ENCODE measurements at regions not wholly inside any gene's neighbourhood (a gene's known extent, or its start where the extent isn't known, plus 50 kb on each side); places are given as distances from the start of the nearest gene placed in this dataset.

DNA sequence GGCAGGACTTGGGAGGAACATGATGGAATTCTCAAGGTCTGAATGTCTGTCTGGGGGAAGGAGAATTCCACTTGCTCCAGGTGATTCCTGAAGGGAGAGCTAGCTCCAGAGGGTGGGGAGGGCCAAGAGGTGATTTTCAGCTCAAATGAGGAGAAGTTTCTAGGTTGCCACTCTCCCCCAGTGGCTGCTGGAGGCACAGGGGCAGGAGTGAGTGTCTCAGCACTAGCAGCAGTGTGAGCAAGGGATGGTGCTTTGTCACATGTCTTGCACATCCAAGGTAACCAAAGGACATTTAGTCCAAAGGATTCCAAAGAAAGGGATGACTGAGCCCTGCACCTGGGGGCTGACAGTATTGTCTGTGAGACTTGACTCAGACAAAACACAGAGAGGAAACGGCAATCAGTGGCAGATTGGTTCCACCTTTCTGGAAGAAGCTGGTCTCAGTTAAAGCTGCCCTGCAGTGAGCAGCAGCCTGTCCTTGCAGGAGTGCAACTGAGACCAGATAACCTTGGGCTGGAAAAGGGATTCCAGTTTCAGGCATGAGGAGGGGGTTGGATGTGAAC lies 51.2 kb upstream of the PCBD1 start:
- TF ChIP-seq YY1 (IDR thresholded peaks at IDR 0.05; ENCODE audit: low read depth) (no peak), EGR1 (IDR thresholded peaks at IDR 0.05) (no peak), TCF12 (IDR thresholded peaks at IDR 0.05; ENCODE audit: low read depth) (no peak), MAX (IDR thresholded peaks at IDR 0.05) (no peak), CEBPB (IDR thresholded peaks at IDR 0.05) (no peak), TAF1 (IDR thresholded peaks at IDR 0.05; ENCODE audit: low read depth) (no peak), FOXM1 (IDR thresholded peaks at IDR 0.05; ENCODE audit: borderline replicate concordance, low read depth) (no peak), TEAD4 (IDR thresholded peaks at IDR 0.05) (no peak), USF1 (IDR thresholded peaks at IDR 0.05) (no peak), CREB1 (IDR thresholded peaks at IDR 0.05; ENCODE audit: low read depth) (no peak), ZBTB7A (IDR thresholded peaks at IDR 0.05; ENCODE audit: low read depth) (no peak)

- no peak for TF ChIP-seq REST (IDR thresholded peaks at IDR 0.05; ENCODE audit: low read depth)
- no peak for TF ChIP-seq FOXM1 (IDR thresholded peaks at IDR 0.05; ENCODE audit: borderline replicate concordance, low read depth)
- TF ChIP-seq CEBPB (IDR thresholded peaks at IDR 0.05) = no peak
- TF ChIP-seq NFIC (IDR thresholded peaks at IDR 0.05) = no peak
- no peak for TF ChIP-seq MAX (IDR thresholded peaks at IDR 0.05)
- no peak for TF ChIP-seq YY1 (IDR thresholded peaks at IDR 0.05; ENCODE audit: low read depth)
- no peak for TF ChIP-seq CREB1 (IDR thresholded peaks at IDR 0.05; ENCODE audit: low read depth)
- no peak for TF ChIP-seq TCF12 (IDR thresholded peaks at IDR 0.05; ENCODE audit: low read depth)
- no peak for TF ChIP-seq USF1 (IDR thresholded peaks at IDR 0.05)
- TF ChIP-seq TEAD4 (IDR thresholded peaks at IDR 0.05) = no peak
- TF ChIP-seq EGR1 (IDR thresholded peaks at IDR 0.05) = no peak
- no peak for TF ChIP-seq ZBTB7A (IDR thresholded peaks at IDR 0.05; ENCODE audit: low read depth)
- no peak for TF ChIP-seq RAD21 (IDR thresholded peaks at IDR 0.05; ENCODE audit: low read depth)
- no peak for TF ChIP-seq TAF1 (IDR thresholded peaks at IDR 0.05; ENCODE audit: low read depth)
- no peak for TF ChIP-seq EP300 (IDR thresholded peaks at IDR 0.05; ENCODE audit: borderline replicate concordance)
Measured at GRCh38 chr10:70940834-70941568, 52.6 kb upstream of the PCBD1 start.

DNA sequence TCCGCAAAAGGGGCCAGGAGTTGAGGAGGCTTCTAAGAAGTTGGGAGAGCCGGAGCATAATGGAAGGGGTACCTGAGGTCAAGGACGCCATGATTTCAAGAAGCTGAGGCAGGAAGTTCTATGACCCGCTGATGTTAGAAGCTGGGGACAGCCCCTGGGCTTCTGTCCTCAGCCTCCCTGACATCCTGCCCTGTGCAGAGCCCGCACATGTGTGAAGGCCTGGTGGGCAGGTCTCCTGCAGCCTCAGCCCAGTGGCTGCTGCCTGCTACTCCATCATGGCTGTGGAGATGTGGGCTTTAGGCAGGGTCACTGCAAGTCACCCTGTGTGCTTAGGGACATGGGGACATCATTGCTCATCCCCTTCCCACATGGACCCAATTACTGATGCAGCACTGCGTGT lies 53.8 kb upstream of the PCBD1 start:
- no peak for TF ChIP-seq TAF1 (IDR thresholded peaks at IDR 0.05; ENCODE audit: low read depth)
- no peak for TF ChIP-seq NFIC (IDR thresholded peaks at IDR 0.05)
- no peak for TF ChIP-seq TEAD4 (IDR thresholded peaks at IDR 0.05)
- no peak for TF ChIP-seq FOXM1 (IDR thresholded peaks at IDR 0.05; ENCODE audit: borderline replicate concordance, low read depth)
- no peak for TF ChIP-seq YY1 (IDR thresholded peaks at IDR 0.05; ENCODE audit: low read depth)
- no peak for TF ChIP-seq CREB1 (IDR thresholded peaks at IDR 0.05; ENCODE audit: low read depth)
- no peak for TF ChIP-seq EGR1 (IDR thresholded peaks at IDR 0.05)
- TF ChIP-seq ZBTB7A (IDR thresholded peaks at IDR 0.05; ENCODE audit: low read depth) = no peak
- no peak for TF ChIP-seq RAD21 (IDR thresholded peaks at IDR 0.05; ENCODE audit: low read depth)

GRCh38 chr10:70942725-70943124 lies 54.4 kb upstream of the PCBD1 start:
- TF ChIP-seq EGR1 (IDR thresholded peaks at IDR 0.05) (no peak), MAX (IDR thresholded peaks at IDR 0.05) (no peak), CEBPB (IDR thresholded peaks at IDR 0.05) (no peak), NFIC (IDR thresholded peaks at IDR 0.05) (no peak), TEAD4 (IDR thresholded peaks at IDR 0.05) (no peak), EP300 (IDR thresholded peaks at IDR 0.05; ENCODE audit: borderline replicate concordance) (no peak), YY1 (IDR thresholded peaks at IDR 0.05; ENCODE audit: low read depth) (no peak)

DNA sequence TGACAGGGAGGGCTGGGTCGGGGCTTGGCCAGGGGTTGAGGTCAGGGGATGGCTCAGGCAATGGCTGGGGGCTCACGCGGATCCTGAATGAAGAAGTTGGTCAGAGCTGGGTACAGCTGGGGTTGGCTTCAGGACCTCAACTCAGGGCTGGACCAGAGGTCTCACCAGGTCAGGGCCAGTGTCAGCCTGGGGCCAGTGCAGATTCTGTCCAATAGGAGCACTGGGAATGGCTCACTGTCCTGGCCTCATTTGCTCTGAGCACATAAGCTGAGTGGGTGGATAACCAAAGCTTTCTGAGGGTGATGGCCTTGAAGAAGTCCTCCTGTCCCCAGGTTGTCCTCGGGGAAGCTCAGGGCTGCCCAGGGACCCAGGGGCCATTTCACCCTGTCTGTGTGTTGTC lies 54.9 kb upstream of the PCBD1 start:
- TF ChIP-seq USF1 (IDR thresholded peaks at IDR 0.05) (no peak), CREB1 (IDR thresholded peaks at IDR 0.05; ENCODE audit: low read depth) (no peak), RAD21 (IDR thresholded peaks at IDR 0.05; ENCODE audit: low read depth) (no peak), FOXM1 (IDR thresholded peaks at IDR 0.05; ENCODE audit: borderline replicate concordance, low read depth) (no peak), CEBPB (IDR thresholded peaks at IDR 0.05) (no peak), ZBTB7A (IDR thresholded peaks at IDR 0.05; ENCODE audit: low read depth) (no peak), NFIC (IDR thresholded peaks at IDR 0.05) (no peak), TCF12 (IDR thresholded peaks at IDR 0.05; ENCODE audit: low read depth) (no peak)

DNA sequence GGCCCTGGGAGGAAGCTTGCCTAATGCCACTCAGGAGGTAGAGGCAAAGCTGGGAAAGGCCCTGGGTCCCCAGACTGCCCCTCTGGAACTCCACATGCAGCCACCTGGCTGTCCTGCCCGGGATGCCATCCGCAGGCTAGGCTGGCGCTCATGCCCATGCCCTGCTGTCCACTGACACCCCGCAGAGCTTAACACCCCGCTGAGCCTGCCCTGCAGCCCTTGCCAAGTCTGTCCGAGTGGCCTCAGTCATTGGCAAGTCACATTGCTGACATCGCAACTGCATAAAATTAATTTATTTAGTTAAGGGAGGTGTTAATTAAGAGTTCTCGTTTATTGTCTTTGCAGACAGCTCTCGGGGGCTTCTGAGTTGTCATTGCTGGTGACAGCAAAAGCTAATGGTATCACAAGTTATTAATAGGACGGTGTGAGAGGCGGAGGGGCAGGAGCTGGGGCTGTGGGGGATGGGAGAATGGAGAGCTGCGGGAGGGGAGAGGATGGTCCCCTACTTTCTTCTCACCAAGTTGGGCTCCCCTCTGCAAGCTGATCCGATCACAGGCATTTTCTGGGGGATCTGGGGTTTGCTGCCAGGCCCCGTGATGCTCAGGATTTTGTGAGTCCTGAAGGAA lies 55.6 kb upstream of the PCBD1 start:
- TF ChIP-seq EP300 (IDR thresholded peaks at IDR 0.05; ENCODE audit: borderline replicate concordance) (no peak), FOXM1 (IDR thresholded peaks at IDR 0.05; ENCODE audit: borderline replicate concordance, low read depth) (no peak), CEBPB (IDR thresholded peaks at IDR 0.05) (no peak), RAD21 (IDR thresholded peaks at IDR 0.05; ENCODE audit: low read depth) (no peak), TAF1 (IDR thresholded peaks at IDR 0.05; ENCODE audit: low read depth) (no peak), USF1 (IDR thresholded peaks at IDR 0.05) (no peak), TCF12 (IDR thresholded peaks at IDR 0.05; ENCODE audit: low read depth) (no peak), CREB1 (IDR thresholded peaks at IDR 0.05; ENCODE audit: low read depth) (no peak), NFIC (IDR thresholded peaks at IDR 0.05) (no peak), MAX (IDR thresholded peaks at IDR 0.05) (no peak), REST (IDR thresholded peaks at IDR 0.05; ENCODE audit: low read depth) (no peak), YY1 (IDR thresholded peaks at IDR 0.05; ENCODE audit: low read depth) (no peak), ZBTB7A (IDR thresholded peaks at IDR 0.05; ENCODE audit: low read depth) (no peak), TEAD4 (IDR thresholded peaks at IDR 0.05) (no peak), EGR1 (IDR thresholded peaks at IDR 0.05) (no peak)

Data from Ishikawa (cell line).